A673 (cell line): ENCODE measurements at regions not wholly inside any gene's neighbourhood (a gene's known extent, or its start where the extent isn't known, plus 50 kb on each side); places are given as distances from the start of the nearest gene placed in this dataset.
"Not testable (repeated sequence)": the region's sequence is repeated elsewhere in the genome, so short reads cannot be mapped to it uniquely, and the experiment has no call there.

Source experiments
- BruUV-seq: library from RNA; stranded (reverse); fragments of 400-500 nt; replicated peaks from 2 replicates; lab custom pipeline; 2021; lab: Mats Ljungman, UMichigan
- CTCF ChIA-PET: fragments of 300-600 bp; sonication (Branson Sonifier 250); formaldehyde crosslinking; loops from one replicate; lab custom pipeline; 2022; ENCODE audit warnings: antibody characterized with exemption; lab: Charles Lee
- POLR2A ChIA-PET: fragments of 300-600 bp; sonication (Branson Sonifier 250); formaldehyde crosslinking; loops from one replicate; lab custom pipeline; 2022; ENCODE audit warnings: antibody characterized with exemption; ENCODE audit not compliant: low non-redundant PET; lab: Charles Lee
- DNase-seq: peaks from one replicate; pipeline ENCODE4 v3.0.0-alpha.2; 2015; ENCODE audit warnings: low spot score
- H3K27ac ChIP-seq: fragments of 200-600 bp; sonication (generic); 2 replicates; pipeline ENCODE4 v1.5.1; 2016; ENCODE audit warnings: mixed run types, low read depth, mild to moderate bottlenecking, mixed read lengths, antibody characterized with exemption, low read length; ENCODE audit not compliant: poor library complexity, severe bottlenecking
- H3K27me3 ChIP-seq: fragments of 200-600 bp; sonication (generic); replicated peaks from 2 replicates; pipeline ENCODE4 v1.6.1; 2017; ENCODE audit warnings: mixed run types, low read depth, mild to moderate bottlenecking, mixed read lengths, antibody characterized with exemption, low read length; ENCODE audit not compliant: insufficient read depth, poor library complexity
- H3K36me3 ChIP-seq: fragments of 200-600 bp; sonication (generic); 2 replicates; pipeline ENCODE4 v1.6.1; 2016; ENCODE audit warnings: mixed run types, mild to moderate bottlenecking, mixed read lengths, antibody characterized with exemption, low read length; ENCODE audit not compliant: insufficient read depth, poor library complexity, severe bottlenecking
- H3K4me1 ChIP-seq: fragments of 200-600 bp; sonication (generic); 2 replicates; pipeline ENCODE4 v1.6.1; 2017; ENCODE audit warnings: mixed run types, mild to moderate bottlenecking, mixed read lengths, antibody characterized with exemption, low read length; ENCODE audit not compliant: insufficient read depth, poor library complexity, severe bottlenecking
- H3K4me3 ChIP-seq: fragments of 200-600 bp; sonication (generic); 2 replicates; pipeline ENCODE4 v1.5.1; 2016; ENCODE audit warnings: low read depth, mixed run types, mild to moderate bottlenecking, mixed read lengths, low read length; ENCODE audit not compliant: poor library complexity, severe bottlenecking
- H3K9me3 ChIP-seq: fragments of 200-600 bp; sonication (generic); 2 replicates; pipeline ENCODE4 v1.6.1; 2016; ENCODE audit warnings: mixed run types, low read depth, mild to moderate bottlenecking, mixed read lengths, antibody characterized with exemption, low read length; ENCODE audit not compliant: poor library complexity, severe bottlenecking
- EZH2 ChIP-seq: fragments of 200-600 bp; sonication (generic); IDR thresholded peaks from 2 replicates; pipeline ENCODE4 v1.6.1; 2017; ENCODE audit warnings: borderline replicate concordance, low read depth, mild to moderate bottlenecking, mixed read lengths, antibody characterized with exemption, low read length; ENCODE audit not compliant: poor library complexity, severe bottlenecking
- intact Hi-C: fragments of 100-400 bp; cut with micrococcal nuclease; formaldehyde crosslinking; loops from one replicate; pipeline ENCODE4 v1.10.0; 2022; ENCODE audit not compliant: unreplicated experiment
- TF ChIP-seq, protein P1 (sequence below): fragments of 300-800, 200-600 bp; sonication (generic); conservative IDR thresholded peaks from 2 replicates; pipeline ENCODE4 v1.5.1; 2017; ENCODE audit warnings: low read depth, mild to moderate bottlenecking, antibody characterized with exemption, low read length, moderate library complexity, mixed read lengths

DNA sequence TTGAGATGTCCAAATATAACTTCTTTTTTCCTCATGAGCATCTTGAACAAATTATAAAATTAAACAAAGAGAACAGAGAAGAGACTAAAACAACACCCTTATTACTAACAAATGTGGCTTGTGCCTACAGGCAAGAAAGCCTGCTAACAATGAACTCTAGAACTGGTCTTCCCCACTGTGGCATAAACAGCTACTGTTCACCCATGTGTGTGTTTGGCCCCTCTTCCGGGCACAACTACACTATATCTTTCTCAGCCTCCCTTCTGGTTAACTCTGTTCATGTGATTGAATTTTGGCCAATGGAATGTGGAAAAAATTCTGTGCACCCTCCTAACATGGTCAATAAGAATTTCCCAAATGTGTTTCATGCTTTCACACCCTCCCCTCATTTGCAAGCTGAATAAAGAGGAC lies 117.0 kb downstream of the KBTBD2 start:
- ChIA-PET CTCF (no interaction called here), POLR2A (no interaction called here)
- Histone ChIP-seq H3K4me1 (peaks cover 13% of the 10 kb centered on the region), H3K27ac (no peak overlapping the region), H3K27me3 (no peaks in the 10 kb centered on the region), H3K9me3 (no peaks in the 10 kb centered on the region), H3K4me3 (no peak overlapping the region), H3K36me3 (no peaks in the 10 kb centered on the region)
- intact Hi-C loops, result no loop called here
- no peak for DNase-seq
- no TSS peak for BruUV-seq
- no peak for TF ChIP-seq EZH2
- TF ChIP-seq, protein P1, sequence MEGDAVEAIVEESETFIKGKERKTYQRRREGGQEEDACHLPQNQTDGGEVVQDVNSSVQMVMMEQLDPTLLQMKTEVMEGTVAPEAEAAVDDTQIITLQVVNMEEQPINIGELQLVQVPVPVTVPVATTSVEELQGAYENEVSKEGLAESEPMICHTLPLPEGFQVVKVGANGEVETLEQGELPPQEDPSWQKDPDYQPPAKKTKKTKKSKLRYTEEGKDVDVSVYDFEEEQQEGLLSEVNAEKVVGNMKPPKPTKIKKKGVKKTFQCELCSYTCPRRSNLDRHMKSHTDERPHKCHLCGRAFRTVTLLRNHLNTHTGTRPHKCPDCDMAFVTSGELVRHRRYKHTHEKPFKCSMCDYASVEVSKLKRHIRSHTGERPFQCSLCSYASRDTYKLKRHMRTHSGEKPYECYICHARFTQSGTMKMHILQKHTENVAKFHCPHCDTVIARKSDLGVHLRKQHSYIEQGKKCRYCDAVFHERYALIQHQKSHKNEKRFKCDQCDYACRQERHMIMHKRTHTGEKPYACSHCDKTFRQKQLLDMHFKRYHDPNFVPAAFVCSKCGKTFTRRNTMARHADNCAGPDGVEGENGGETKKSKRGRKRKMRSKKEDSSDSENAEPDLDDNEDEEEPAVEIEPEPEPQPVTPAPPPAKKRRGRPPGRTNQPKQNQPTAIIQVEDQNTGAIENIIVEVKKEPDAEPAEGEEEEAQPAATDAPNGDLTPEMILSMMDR, result no peak

- POLR2A ChIA-PET, result not testable (repeated sequence)
These were observed 122.6 kb downstream of the KBTBD2 start for GRCh38 chr7:32768866-32769510.

DNA sequence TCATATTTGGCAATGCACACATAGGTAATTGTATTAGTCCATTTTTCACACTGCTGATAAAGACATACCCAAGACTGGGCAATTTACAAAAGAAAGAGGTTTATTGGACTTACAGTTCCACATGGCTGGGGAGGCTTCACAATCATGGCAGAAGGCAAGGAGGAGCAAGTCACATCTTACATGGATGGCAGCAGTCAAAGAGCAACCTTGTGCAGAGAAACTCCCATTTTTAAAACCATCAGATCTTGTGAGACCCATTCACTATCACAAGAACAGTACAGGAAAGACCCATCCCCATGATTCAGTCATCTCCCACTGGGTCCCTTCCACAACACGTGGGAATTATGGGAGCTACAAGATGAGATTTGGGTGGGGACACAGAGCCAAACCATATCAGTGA lies 123.2 kb downstream of the KBTBD2 start:
- DNase-seq, H3K27ac ChIP-seq, CTCF ChIA-PET, H3K9me3 ChIP-seq, BruUV-seq, H3K27me3 ChIP-seq, H3K36me3 ChIP-seq, POLR2A ChIA-PET, H3K4me3 ChIP-seq, H3K4me1 ChIP-seq: not testable (repeated sequence)
- intact Hi-C loops, result loop anchor here (5.0 to 10.0 kb wide), 2 partner anchors 339 to 476 kb away; partner anchors contain the start of gene RP9

More at GRCh38 chr7:32768866-32769510, 122.6 kb downstream of the KBTBD2 start:
- H3K9me3 ChIP-seq, CTCF ChIA-PET, H3K4me3 ChIP-seq, H3K27ac ChIP-seq, BruUV-seq, H3K36me3 ChIP-seq, H3K27me3 ChIP-seq, H3K4me1 ChIP-seq, DNase-seq: not testable (repeated sequence)
- intact Hi-C loops, result loop anchor here (5.0 to 10.0 kb wide), 2 partner anchors 338 to 476 kb away; partner anchors contain the start of gene RP9

DNA sequence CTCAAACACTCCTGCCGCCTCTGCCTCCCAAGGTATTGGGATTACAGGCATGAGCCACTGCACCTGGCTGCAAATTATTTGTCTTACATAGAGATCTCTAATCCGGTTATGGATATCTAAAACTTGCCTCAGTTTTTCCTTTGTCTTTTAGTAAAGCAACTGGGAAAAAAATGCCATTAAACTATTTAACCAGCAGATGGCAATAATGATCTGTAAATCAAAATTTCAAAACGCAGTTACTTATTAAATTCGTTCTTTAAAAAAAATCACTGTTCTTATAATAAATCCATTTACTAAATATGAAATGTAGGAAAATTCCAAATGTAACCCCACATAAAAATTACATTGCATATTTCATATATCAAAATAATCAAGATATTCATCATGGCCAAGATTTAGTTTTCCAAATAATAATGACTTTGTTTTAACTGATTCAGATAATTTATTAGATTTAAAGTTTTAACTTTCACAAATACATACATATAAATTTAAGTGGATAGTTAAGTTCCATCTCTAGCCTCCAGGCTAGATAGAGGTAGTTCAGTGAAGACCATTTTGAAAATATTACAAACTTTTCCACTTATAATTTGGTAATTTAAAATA lies 125.8 kb downstream of the KBTBD2 start:
- CTCF ChIA-PET, POLR2A ChIA-PET: not testable (repeated sequence)
- peak; percentile 45 for DNase-seq

More for the DNA sequence above, 125.8 kb downstream of the KBTBD2 start:
- not testable (repeated sequence) for H3K27ac ChIP-seq, H3K4me1 ChIP-seq, H3K27me3 ChIP-seq, H3K36me3 ChIP-seq, BruUV-seq, H3K4me3 ChIP-seq, H3K9me3 ChIP-seq
- TF ChIP-seq, protein P1, result peak; percentile 52
- intact Hi-C loops, result loop anchor here (5.0 to 10.0 kb wide), 2 partner anchors 342 to 479 kb away; partner anchors contain the start of gene RP9
